ENCODE measurements at regions not wholly inside any gene's neighbourhood (a gene's known extent, or its start where the extent isn't known, plus 50 kb on each side); places are given as distances from the start of the nearest gene placed in this dataset.
"Not testable (repeated sequence)": the region's sequence is repeated elsewhere in the genome, so short reads cannot be mapped to it uniquely, and the experiment has no call there.

DNA sequence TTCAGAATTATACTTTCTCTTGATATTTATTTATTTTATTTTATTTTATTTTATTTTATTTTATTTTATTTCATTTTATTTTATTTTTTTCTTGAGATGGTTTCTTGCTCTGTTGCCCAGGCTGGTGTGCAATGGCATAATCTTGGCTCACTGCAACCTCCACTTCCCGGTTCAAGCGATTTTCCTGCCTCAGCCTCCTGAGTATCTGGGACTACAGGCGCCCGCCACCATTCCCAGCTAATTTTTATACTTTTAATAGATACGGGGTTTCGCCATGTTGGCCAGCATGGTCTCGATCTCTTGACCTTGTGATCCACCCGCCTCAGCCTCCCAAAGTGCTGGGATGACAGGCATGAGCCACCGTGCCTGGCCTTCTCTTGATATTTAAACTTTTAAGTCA is 3905.2 kb upstream of the OR11H1 start:
- peaks cover 2 to 81% of the 10 kb centered on the region in 2 donors for H3K9me3 ChIP-seq
- H3K27ac ChIP-seq; H3K4me3 ChIP-seq; ATAC-seq; H3K4me1 ChIP-seq; H3K36me3 ChIP-seq; H3K27me3 ChIP-seq; DNase-seq; intact Hi-C loops (cut with DNase I): not testable (repeated sequence)

DNA sequence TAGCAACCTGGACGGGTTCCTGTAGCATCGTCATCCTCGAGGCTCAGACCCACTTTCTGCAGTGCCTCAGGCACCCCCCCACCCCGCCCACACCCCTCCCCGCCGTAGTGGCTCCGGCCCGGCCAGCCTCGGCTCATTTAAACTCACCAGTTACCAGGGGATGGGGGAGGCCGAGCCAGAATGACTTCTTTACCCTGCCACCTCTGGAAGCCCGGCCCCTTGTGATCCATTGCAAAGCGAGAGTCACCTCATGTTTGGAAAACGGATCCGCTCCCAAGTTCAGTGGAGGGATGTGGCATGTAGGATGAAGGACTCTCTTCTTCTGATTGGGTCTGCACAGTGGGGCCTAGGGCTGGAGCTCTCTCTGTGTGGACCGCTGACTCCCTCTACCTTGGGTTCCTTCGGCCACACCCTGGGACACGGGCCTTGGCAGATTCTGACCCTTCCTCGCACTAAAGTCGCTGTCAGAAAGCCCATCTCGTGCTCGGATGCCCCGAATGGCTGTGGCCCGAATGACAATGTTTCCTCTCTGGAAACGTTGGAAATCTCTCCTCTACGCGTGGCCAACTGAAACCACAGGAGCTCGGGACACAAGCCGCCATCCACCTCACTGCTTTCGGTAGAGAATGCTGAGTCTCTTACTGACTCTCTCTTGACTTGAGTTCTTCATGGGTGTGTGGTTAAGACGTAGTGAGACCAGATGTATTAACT is 3902.1 kb upstream of the OR11H1 start:
- H3K4me1 ChIP-seq; H3K36me3 ChIP-seq; H3K4me3 ChIP-seq; H3K27ac ChIP-seq; ATAC-seq; intact Hi-C loops (cut with DNase I); H3K27me3 ChIP-seq: not testable (repeated sequence)
- H3K9me3 ChIP-seq, result peaks cover 13 to 84% of the 10 kb centered on the region in 2 donors
- DNase-seq, result peak in 1 of 4 donors; percentile 72

DNA sequence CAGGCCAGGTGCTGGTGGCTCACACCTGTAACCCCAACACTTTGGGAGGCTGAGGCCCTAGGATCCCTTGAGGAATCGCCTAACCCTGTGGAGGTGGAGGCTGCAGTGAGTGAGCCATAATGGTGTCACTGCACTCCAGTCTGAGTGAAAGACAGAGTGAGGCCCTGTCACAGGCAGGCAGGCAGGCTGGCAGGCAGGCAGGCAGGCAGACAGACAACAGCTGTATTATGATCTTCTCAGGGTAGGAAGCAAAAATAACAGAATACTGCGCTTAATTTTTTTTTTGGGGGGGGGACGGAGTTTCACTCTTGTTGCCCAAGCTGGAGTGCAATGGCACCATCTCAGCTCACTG is 3901.6 kb upstream of the OR11H1 start:
- Histone ChIP-seq H3K27me3 (no peaks in the 10 kb centered on the region), H3K36me3 (no peaks in the 10 kb centered on the region), H3K9me3 (peaks cover 13 to 81% of the 10 kb centered on the region in 2 donors), H3K4me3 (no peak overlapping the region), H3K4me1 (no peaks in the 10 kb centered on the region), H3K27ac (no peak overlapping the region)
- DNase-seq (peak in 1 of 4 donors; percentile 60), ATAC-seq (no peak)
- TF ChIP-seq, protein P1, sequence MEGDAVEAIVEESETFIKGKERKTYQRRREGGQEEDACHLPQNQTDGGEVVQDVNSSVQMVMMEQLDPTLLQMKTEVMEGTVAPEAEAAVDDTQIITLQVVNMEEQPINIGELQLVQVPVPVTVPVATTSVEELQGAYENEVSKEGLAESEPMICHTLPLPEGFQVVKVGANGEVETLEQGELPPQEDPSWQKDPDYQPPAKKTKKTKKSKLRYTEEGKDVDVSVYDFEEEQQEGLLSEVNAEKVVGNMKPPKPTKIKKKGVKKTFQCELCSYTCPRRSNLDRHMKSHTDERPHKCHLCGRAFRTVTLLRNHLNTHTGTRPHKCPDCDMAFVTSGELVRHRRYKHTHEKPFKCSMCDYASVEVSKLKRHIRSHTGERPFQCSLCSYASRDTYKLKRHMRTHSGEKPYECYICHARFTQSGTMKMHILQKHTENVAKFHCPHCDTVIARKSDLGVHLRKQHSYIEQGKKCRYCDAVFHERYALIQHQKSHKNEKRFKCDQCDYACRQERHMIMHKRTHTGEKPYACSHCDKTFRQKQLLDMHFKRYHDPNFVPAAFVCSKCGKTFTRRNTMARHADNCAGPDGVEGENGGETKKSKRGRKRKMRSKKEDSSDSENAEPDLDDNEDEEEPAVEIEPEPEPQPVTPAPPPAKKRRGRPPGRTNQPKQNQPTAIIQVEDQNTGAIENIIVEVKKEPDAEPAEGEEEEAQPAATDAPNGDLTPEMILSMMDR (IDR thresholded peaks at IDR 0.05), result no peak
- intact Hi-C loops (cut with DNase I), result no loop called here

DNA sequence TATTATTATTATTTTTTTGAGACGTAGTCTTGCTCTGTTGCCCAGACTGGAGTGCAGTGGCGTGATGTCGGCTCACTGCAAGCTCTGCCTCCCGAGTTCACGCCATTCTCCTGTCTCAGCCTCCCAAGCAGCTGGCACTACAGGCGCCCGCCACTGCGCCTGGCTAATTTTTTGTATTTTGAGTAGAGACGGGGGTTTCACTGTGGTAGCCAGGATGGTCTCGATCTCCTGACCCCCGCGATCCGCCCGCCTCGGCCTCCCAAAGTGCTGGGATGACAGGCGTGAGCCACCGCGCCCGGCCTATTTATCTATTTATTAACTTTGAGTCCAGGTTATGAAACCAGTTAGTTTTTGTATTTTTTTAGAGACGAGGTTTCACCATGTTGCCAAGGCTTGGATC is 3901.0 kb upstream of the OR11H1 start:
- H3K27ac ChIP-seq, H3K4me1 ChIP-seq: not testable (repeated sequence)

DNA sequence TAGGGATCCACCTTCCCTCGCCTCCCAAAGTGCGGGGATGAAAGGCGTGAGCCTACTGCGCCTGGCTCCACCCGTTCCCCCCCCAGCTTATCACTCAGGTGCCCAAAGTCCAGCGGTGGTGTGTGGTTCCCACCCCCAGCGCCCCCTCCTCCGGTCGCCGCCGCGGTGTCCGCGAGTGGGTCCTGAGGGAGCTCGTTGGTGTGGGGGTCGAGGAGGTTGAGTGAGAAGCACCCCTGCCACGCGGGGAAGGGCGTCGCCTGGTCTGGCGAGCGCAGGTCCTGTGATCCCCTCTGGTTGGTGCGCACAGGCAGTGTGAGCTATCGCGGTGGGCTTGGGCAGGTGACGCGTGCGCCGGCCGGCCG is 3900.6 kb upstream of the OR11H1 start:
- TF ChIP-seq, protein P1 (IDR thresholded peaks at IDR 0.05), result no peak
- Histone ChIP-seq H3K36me3 (no peaks in the 10 kb centered on the region), H3K27me3 (no peaks in the 10 kb centered on the region), H3K4me3 (no peak overlapping the region), H3K4me1 (no peaks in the 10 kb centered on the region), H3K27ac (no peak overlapping the region), H3K9me3 (peaks cover 13 to 72% of the 10 kb centered on the region in 2 donors)
- DNase-seq, result no peak
- no peak for ATAC-seq
- intact Hi-C loops (cut with DNase I), result no loop called here

More for the DNA sequence above, 3901.0 kb upstream of the OR11H1 start:
- H3K27me3 ChIP-seq; H3K4me3 ChIP-seq; intact Hi-C loops (cut with DNase I); H3K36me3 ChIP-seq; ATAC-seq: not testable (repeated sequence)
- peak in 1 of 4 donors; percentile 76 for DNase-seq
- H3K9me3 ChIP-seq, result peaks cover 13 to 75% of the 10 kb centered on the region in 2 donors

DNA sequence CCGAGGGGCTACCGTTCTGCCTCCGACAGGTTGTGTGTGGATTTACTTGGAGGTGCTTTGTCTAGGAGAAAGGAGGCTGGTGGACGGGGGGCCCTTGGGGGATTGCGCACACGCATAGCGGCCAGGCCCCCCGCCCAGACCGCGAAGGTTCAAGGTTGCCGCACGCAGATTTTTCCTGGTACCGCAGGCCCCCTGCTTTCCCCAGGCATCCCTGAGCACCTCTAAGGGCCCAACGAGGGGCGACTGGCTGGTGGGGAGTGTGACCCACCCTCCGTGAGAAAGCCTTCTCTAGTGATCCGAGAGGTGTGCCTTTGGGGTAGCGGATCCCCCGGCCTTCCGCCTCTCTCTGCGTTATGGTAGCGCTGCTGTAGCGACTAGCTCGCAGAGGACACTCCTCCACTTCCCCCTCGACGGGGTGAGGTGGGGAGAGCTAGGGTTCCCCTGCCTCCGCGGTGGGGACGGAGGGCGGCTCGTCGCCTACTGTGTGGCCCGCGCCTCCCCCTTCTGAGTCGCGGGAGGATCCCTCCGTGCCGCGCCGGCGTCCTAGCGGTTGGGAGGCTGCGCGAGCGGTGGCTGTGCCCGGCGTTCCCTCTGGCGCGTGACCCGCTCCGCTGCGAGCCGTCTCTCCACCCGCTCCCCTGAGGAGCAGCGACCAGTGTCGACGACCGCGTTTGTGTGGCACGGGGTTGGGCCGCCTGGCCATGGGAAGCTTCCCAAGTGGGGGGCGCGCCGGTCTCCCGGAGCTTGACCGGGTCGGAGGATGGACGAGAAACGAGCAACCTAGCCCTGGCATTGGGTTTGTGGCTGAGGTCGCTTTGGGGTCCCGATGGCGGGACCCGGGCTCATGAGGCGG is 3900.0 kb upstream of the OR11H1 start:
- intact Hi-C loops (cut with DNase I), result no loop called here
- H3K9me3 ChIP-seq, result peaks cover 13 to 66% of the 10 kb centered on the region in 2 donors
- H3K4me1 ChIP-seq, result no peaks in the 10 kb centered on the region
- no peaks in the 10 kb centered on the region for H3K27me3 ChIP-seq
- no peak overlapping the region for H3K27ac ChIP-seq
- TF ChIP-seq, protein P1 (IDR thresholded peaks at IDR 0.05), result no peak
- H3K4me3 ChIP-seq, result no peak overlapping the region
- H3K36me3 ChIP-seq, result no peaks in the 10 kb centered on the region
- DNase-seq (peak in 1 of 4 donors; percentile 84), ATAC-seq (no peak)

Measured in left lung (tissue), 4 donors.